ENCODE measurements at regions not wholly inside any gene's neighbourhood (a gene's known extent, or its start where the extent isn't known, plus 50 kb on each side); places are given as distances from the start of the nearest gene placed in this dataset.

GRCh38 chr4:60759518-60760245 is 440.4 kb upstream of the ADGRL3 start:
- Histone ChIP-seq H3K9me3 (peaks cover 0 to 9% (median 0%) of the 10 kb centered on the region in 4 donors), H3K27me3 (no peaks in the 10 kb centered on the region), H3K4me3 (no peak overlapping the region), H3K4me1 (no peaks in the 10 kb centered on the region), H3K27ac (no peak overlapping the region), H3K36me3 (no peaks in the 10 kb centered on the region)
- WGBS, 2 donors, result 87 to 94% methylated on average over 4 of the region's 4 CpGs
- TF ChIP-seq EP300 (IDR thresholded peaks at IDR 0.05) (no peak), POLR2A (IDR thresholded peaks at IDR 0.05) (no peak), CTCF (IDR thresholded peaks at IDR 0.05) (no peak)
- DNase-seq (ENCODE audit: low spot score in 2 of 2), result no peak

GRCh38 chr4:60780874-60781273 is 419.3 kb upstream of the ADGRL3 start:
- no peak overlapping the region for H3K4me3 ChIP-seq
- no peaks in the 10 kb centered on the region for H3K27me3 ChIP-seq
- no peak overlapping the region for H3K27ac ChIP-seq
- no peak for DNase-seq (ENCODE audit: low spot score in 2 of 2)
- TF ChIP-seq POLR2A (IDR thresholded peaks at IDR 0.05), result no peak
- TF ChIP-seq CTCF (IDR thresholded peaks at IDR 0.05), result no peak
- TF ChIP-seq EP300 (IDR thresholded peaks at IDR 0.05), result no peak
- no peaks in the 10 kb centered on the region for H3K36me3 ChIP-seq
- no peaks in the 10 kb centered on the region for H3K4me1 ChIP-seq
- 86 to 89% methylated on average over 3 of the region's 3 CpGs for WGBS, 2 donors
- H3K9me3 ChIP-seq, result no peaks in the 10 kb centered on the region

GRCh38 chr4:60790608-60791007 is 409.5 kb upstream of the ADGRL3 start:
- no peaks in the 10 kb centered on the region for H3K36me3 ChIP-seq
- DNase-seq (ENCODE audit: low spot score in 2 of 2), result no peak
- no peak for TF ChIP-seq POLR2A (IDR thresholded peaks at IDR 0.05)
- no peak for TF ChIP-seq CTCF (IDR thresholded peaks at IDR 0.05)
- no peak for TF ChIP-seq EP300 (IDR thresholded peaks at IDR 0.05)
- H3K9me3 ChIP-seq, result no peaks in the 10 kb centered on the region
- H3K27ac ChIP-seq, result no peak overlapping the region
- no peaks in the 10 kb centered on the region for H3K27me3 ChIP-seq
- H3K4me3 ChIP-seq, result no peak overlapping the region
- H3K4me1 ChIP-seq, result no peaks in the 10 kb centered on the region

GRCh38 chr4:60794372-60794771 is 405.8 kb upstream of the ADGRL3 start:
- H3K27me3 ChIP-seq, result no peaks in the 10 kb centered on the region
- no peaks in the 10 kb centered on the region for H3K36me3 ChIP-seq
- H3K4me1 ChIP-seq, result no peaks in the 10 kb centered on the region
- TF ChIP-seq CTCF (IDR thresholded peaks at IDR 0.05), result no peak
- TF ChIP-seq POLR2A (IDR thresholded peaks at IDR 0.05), result no peak
- no peak for TF ChIP-seq EP300 (IDR thresholded peaks at IDR 0.05)
- no peak overlapping the region for H3K27ac ChIP-seq
- 94 to 95% methylated on average over 14 of the region's 14 CpGs for WGBS, 2 donors
- H3K9me3 ChIP-seq, result no peaks in the 10 kb centered on the region
- H3K4me3 ChIP-seq, result no peak overlapping the region
- no peak for DNase-seq (ENCODE audit: low spot score in 2 of 2)

GRCh38 chr4:60799214-60799613 is 400.9 kb upstream of the ADGRL3 start:
- no peaks in the 10 kb centered on the region for H3K4me1 ChIP-seq
- no peak overlapping the region for H3K27ac ChIP-seq
- WGBS, 2 donors, result 94 to 96% methylated on average over 4 of the region's 4 CpGs
- no peaks in the 10 kb centered on the region for H3K9me3 ChIP-seq
- H3K4me3 ChIP-seq, result no peak overlapping the region
- DNase-seq (ENCODE audit: low spot score in 2 of 2), result no peak
- H3K27me3 ChIP-seq, result no peaks in the 10 kb centered on the region
- TF ChIP-seq EP300 (IDR thresholded peaks at IDR 0.05) (no peak), POLR2A (IDR thresholded peaks at IDR 0.05) (no peak), CTCF (IDR thresholded peaks at IDR 0.05) (no peak)
- no peaks in the 10 kb centered on the region for H3K36me3 ChIP-seq

Data from tibial nerve (tissue), 4 donors.